Neural progenitor cell (in vitro differentiated cells): ENCODE measurements at regions not wholly inside any gene's neighbourhood (a gene's known extent, or its start where the extent isn't known, plus 50 kb on each side); places are given as distances from the start of the nearest gene placed in this dataset.

Experiments used
- DNase-seq: peaks from one replicate; pipeline ENCODE4 v3.0.0-alpha.2; 2016; ENCODE audit warnings: low spot score
- H2AFZ ChIP-seq: fragments of 200-600 bp; sonication (generic); replicated peaks from 2 replicates; pipeline ENCODE4 v1.6.1; 2016; ENCODE audit warnings: antibody characterized with exemption
- H3F3A ChIP-seq: fragments of 200-600 bp; sonication (generic); 2 replicates; pipeline ENCODE4 v1.6.1; 2016; ENCODE audit warnings: antibody characterized with exemption, low read depth
- H3K27ac ChIP-seq: fragments of 200-600 bp; sonication (generic); 2 replicates; pipeline ENCODE4 v1.5.1; 2016; ENCODE audit warnings: mild to moderate bottlenecking
- H3K27me3 ChIP-seq: fragments of 200-600 bp; sonication (generic); 2 replicates; pipeline ENCODE4 v1.6.1; 2016; ENCODE audit warnings: mild to moderate bottlenecking, moderate library complexity
- H3K36me3 ChIP-seq: fragments of 200-600 bp; sonication (generic); 2 replicates; pipeline ENCODE4 v1.5.1; 2016
- H3K4me1 ChIP-seq: fragments of 200-600 bp; sonication (generic); 2 replicates; pipeline ENCODE4 v1.6.1; 2016; ENCODE audit warnings: mixed run types
- H3K4me2 ChIP-seq: fragments of 200-600 bp; sonication (generic); 2 replicates; pipeline ENCODE4 v1.6.1; 2016
- H3K4me3 ChIP-seq: fragments of 200-600 bp; sonication (generic); 2 replicates; pipeline ENCODE4 v1.5.1; 2016
- H3K79me2 ChIP-seq: fragments of 200-600 bp; sonication (generic); 2 replicates; pipeline ENCODE4 v1.6.1; 2016; ENCODE audit warnings: low read depth
- H3K9ac ChIP-seq: fragments of 200-600 bp; sonication (generic); 2 replicates; pipeline ENCODE4 v1.6.1; 2016
- H3K9me3 ChIP-seq: fragments of 200-600 bp; sonication (generic); 2 replicates; pipeline ENCODE4 v1.5.1; 2016; ENCODE audit warnings: low read depth
- H4K20me1 ChIP-seq: fragments of 200-600 bp; sonication (generic); 2 replicates; pipeline ENCODE4 v1.6.1; 2016; ENCODE audit warnings: low read depth
- H3K27ac Mint-ChIP-seq: 3 replicates; pipeline ENCODE4 v1.8.0; 2021; ENCODE audit warnings: mixed read lengths
- H3K27me3 Mint-ChIP-seq: 2 replicates; pipeline ENCODE4 v1.8.0; 2022; ENCODE audit warnings: low read depth, mild to moderate bottlenecking, inconsistent platforms, moderate library complexity, mixed read lengths; ENCODE audit not compliant: insufficient read depth
- H3K36me3 Mint-ChIP-seq: 3 replicates; pipeline ENCODE4 v1.8.0; 2021; ENCODE audit warnings: mixed read lengths
- H3K4me1 Mint-ChIP-seq: 3 replicates; pipeline ENCODE4 v1.8.0; 2021; ENCODE audit warnings: mixed read lengths
- H3K4me3 Mint-ChIP-seq: 3 replicates; pipeline ENCODE4 v1.8.0; 2021; ENCODE audit warnings: mild to moderate bottlenecking, moderate library complexity, mixed read lengths
- H3K9me3 Mint-ChIP-seq: 3 replicates; pipeline ENCODE4 v1.8.0; 2020; ENCODE audit warnings: mixed read lengths
- EZH2 ChIP-seq: fragments of 200-600 bp; sonication (generic); IDR thresholded peaks from 2 replicates; pipeline ENCODE4 v1.6.1; 2017; ENCODE audit warnings: antibody characterized with exemption, mild to moderate bottlenecking, moderate library complexity
- EZH2phosphoT487 ChIP-seq: fragments of 200-600 bp; sonication (generic); IDR thresholded peaks from 2 replicates; pipeline ENCODE4 v1.6.1; 2017; ENCODE audit warnings: antibody characterized with exemption
- TF ChIP-seq, protein P1 (sequence below): fragments of 200-600 bp; sonication (generic); IDR thresholded peaks from 2 replicates; pipeline ENCODE4 v1.5.1; 2017; ENCODE audit warnings: antibody characterized with exemption, mild to moderate bottlenecking

DNA sequence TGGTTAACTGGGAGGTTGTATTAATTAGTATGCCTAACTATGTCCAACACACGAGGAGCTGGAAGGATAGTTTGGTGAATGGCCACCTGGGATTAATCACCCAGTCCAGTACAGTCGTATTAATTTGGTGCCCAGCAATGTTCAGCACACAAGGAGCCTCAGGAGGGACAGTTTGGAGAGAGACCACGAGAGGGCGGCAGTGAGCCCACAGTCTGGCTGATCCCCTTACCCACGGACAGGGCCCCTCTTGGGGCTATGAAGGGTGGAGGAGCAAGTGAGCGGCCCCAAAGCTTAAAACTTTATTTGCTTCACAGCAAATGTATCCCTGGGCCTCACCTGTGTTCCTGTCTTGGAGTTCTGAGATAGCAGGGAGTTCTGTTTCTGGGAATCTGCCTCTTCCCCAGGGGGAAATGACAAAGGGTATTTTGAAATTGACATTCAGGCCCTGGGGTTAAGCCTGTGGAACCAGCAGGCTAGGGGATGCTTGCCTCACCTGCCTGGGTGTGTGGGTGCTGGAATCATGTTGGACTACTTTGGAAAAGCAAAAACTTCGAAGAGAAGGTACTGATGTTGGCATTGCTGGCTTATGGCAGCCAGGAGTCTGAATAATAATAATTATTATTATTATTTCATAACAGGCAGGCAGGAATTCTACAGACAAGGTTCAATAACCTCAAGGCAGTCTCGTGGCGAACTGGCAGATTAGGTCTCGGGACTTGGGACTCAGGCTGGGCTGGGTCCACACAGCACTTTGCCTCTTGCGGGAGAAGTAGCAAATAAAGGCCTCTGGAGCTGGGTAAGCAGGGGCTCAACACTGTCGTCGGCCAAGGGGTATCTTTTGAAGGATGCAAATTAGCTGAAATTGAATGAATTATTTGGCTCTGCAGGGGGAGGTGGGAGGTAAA is 227.6 kb upstream of the ASIC2 start:
- DNase-seq: peak; percentile 74
- Histone ChIP-seq H3F3A (no peaks in the 10 kb centered on the region), H3K27ac (no peak overlapping the region), H3K9ac (no peak overlapping the region), H4K20me1 (no peaks in the 10 kb centered on the region), H3K79me2 (no peaks in the 10 kb centered on the region), H3K36me3 (no peaks in the 10 kb centered on the region), H2AFZ (no peak overlapping the region), H3K27me3 (no peaks in the 10 kb centered on the region), H3K4me3 (no peak overlapping the region), H3K9me3 (no peaks in the 10 kb centered on the region), H3K4me1 (no peaks in the 10 kb centered on the region), H3K4me2 (no peak overlapping the region)
- H3K36me3 Mint-ChIP-seq: no peaks in the 10 kb centered on the region
- TF ChIP-seq EZH2phosphoT487 (no peak), EZH2 (no peak)
- TF ChIP-seq, protein P1, sequence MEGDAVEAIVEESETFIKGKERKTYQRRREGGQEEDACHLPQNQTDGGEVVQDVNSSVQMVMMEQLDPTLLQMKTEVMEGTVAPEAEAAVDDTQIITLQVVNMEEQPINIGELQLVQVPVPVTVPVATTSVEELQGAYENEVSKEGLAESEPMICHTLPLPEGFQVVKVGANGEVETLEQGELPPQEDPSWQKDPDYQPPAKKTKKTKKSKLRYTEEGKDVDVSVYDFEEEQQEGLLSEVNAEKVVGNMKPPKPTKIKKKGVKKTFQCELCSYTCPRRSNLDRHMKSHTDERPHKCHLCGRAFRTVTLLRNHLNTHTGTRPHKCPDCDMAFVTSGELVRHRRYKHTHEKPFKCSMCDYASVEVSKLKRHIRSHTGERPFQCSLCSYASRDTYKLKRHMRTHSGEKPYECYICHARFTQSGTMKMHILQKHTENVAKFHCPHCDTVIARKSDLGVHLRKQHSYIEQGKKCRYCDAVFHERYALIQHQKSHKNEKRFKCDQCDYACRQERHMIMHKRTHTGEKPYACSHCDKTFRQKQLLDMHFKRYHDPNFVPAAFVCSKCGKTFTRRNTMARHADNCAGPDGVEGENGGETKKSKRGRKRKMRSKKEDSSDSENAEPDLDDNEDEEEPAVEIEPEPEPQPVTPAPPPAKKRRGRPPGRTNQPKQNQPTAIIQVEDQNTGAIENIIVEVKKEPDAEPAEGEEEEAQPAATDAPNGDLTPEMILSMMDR: peak; percentile 83
- H3K4me1 Mint-ChIP-seq: peaks cover 16% of the 10 kb centered on the region
- peak overlapping the region; percentile 60 for H3K27ac Mint-ChIP-seq
- H3K9me3 Mint-ChIP-seq: no peaks in the 10 kb centered on the region
- H3K27me3 Mint-ChIP-seq: peaks cover 5% of the 10 kb centered on the region
- H3K4me3 Mint-ChIP-seq: no peak overlapping the region

DNA sequence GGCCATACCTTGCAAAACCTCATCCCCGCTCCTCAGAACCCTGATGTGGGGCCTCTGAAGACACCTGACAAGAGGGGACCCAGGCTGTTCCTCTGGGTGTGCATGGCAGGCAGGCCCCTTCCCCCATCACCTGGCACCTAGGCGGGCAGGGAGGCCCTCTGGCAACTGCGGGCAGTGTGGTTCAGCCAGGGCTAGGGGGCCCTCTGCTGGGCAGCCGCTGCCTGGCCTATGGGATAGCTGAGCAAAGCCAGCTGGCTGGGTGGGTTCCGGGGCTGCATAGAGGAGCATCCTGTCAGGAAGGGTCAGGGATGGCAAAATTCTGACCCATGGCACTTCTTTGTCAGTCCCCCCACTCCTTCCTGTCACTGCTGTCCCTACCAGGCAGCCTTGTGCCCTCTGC is 228.7 kb upstream of the ASIC2 start:
- Histone ChIP-seq H3K79me2 (no peaks in the 10 kb centered on the region), H3K27me3 (no peaks in the 10 kb centered on the region), H3K9ac (no peak overlapping the region), H3F3A (no peaks in the 10 kb centered on the region), H3K27ac (no peak overlapping the region), H2AFZ (no peak overlapping the region), H3K9me3 (no peaks in the 10 kb centered on the region), H3K4me3 (no peak overlapping the region), H3K4me2 (no peak overlapping the region), H3K4me1 (no peaks in the 10 kb centered on the region), H3K36me3 (no peaks in the 10 kb centered on the region), H4K20me1 (no peaks in the 10 kb centered on the region)
- no peaks in the 10 kb centered on the region for H3K36me3 Mint-ChIP-seq
- H3K9me3 Mint-ChIP-seq: no peaks in the 10 kb centered on the region
- H3K4me3 Mint-ChIP-seq: no peak overlapping the region
- H3K27me3 Mint-ChIP-seq: peaks cover 5% of the 10 kb centered on the region
- TF ChIP-seq EZH2: no peak
- TF ChIP-seq, protein P1: peak; percentile 69
- H3K4me1 Mint-ChIP-seq: peaks cover 16% of the 10 kb centered on the region
- peak; percentile 66 for DNase-seq
- no peak overlapping the region for H3K27ac Mint-ChIP-seq

DNA sequence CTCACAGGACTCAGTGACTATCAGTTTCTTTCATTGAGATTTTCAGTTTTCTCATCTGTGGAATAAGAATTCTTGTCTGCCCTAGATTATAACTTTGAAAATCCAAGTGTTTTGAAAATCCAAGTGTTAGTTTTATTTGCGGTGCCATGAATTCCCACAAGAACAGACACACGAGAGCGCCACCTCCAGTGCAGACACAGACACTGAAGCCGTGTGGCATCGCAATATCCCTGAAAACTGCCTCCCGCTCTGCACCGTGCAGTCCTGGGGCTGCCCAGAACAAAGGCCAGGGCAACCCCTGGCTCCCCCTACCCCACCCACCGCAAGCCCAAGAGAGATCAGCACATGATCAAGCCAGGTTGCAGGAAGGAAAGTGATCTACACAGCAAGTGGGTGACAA is 229.5 kb upstream of the ASIC2 start:
- DNase-seq: peak; percentile 47
- Mint-ChIP-seq H3K4me1 (peaks cover 16% of the 10 kb centered on the region), H3K36me3 (no peaks in the 10 kb centered on the region), H3K9me3 (peaks cover 5% of the 10 kb centered on the region), H3K4me3 (no peak overlapping the region), H3K27me3 (peaks cover 6% of the 10 kb centered on the region), H3K27ac (no peak overlapping the region)
- TF ChIP-seq, protein P1: peak; percentile 52
- no peak for TF ChIP-seq EZH2phosphoT487
- H3K36me3 ChIP-seq: no peaks in the 10 kb centered on the region
- H3K9me3 ChIP-seq: no peaks in the 10 kb centered on the region
- H4K20me1 ChIP-seq: no peaks in the 10 kb centered on the region
- no peaks in the 10 kb centered on the region for H3K79me2 ChIP-seq
- H3K4me2 ChIP-seq: no peak overlapping the region
- H2AFZ ChIP-seq: peak overlapping the region; percentile 80
- no peak overlapping the region for H3K27ac ChIP-seq
- no peaks in the 10 kb centered on the region for H3K4me1 ChIP-seq
- no peaks in the 10 kb centered on the region for H3F3A ChIP-seq
- H3K27me3 ChIP-seq: no peaks in the 10 kb centered on the region
- H3K4me3 ChIP-seq: no peak overlapping the region
- H3K9ac ChIP-seq: no peak overlapping the region
